ENCODE measurements at regions not wholly inside any gene's neighbourhood (a gene's known extent, or its start where the extent isn't known, plus 50 kb on each side); places are given as distances from the start of the nearest gene placed in this dataset.

DNA sequence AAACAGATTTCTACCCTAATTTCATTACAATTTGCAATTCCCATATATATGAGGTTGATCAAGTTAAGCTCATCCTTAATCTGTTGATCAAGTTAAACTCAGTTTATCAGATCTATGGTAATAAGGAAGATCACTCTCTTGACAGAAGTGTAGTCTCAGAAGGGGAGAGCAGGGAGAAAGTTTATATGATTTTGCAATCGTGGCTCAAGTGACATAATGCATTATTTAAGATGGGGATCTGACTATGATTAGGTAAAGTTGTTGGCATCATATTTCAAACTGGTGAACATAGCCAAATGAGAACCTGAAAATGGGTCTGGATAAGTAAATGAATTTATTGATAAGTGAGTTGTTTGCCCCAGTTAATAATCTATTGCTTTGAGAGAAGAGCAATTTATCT lies 995.3 kb downstream of the OTOL1 start:
- FAIRE-seq (no peak), DNase-seq (ENCODE audit: insufficient read length, low spot score) (no peak)

DNA sequence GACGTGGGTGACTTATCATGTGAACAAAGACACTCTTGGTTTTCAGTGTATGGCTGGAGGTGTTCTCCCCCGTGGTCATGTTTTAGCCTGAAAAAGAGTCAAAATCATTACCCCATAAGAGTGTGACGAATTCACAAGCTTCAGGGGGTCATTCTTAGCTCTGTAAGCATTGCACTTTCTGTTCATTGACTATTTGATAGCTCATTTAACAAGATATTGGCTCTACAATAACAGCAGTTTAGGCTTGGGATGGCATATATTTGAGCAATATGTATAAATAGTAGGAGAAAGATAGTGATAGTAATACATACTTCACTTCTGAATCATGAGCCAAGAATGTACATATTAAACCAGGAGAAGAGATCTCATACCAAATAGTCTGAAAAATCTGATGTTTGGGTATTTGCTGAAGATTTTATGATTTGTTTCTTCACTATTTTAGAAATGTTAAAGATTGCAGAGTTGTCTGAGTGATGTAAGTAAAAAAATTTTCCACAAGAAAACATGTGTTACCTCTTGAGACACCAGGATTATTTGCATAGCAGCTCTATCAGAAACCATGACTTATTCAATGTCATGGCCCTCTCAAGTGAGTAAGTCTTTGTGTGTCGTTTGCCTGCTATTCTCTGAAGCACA lies 996.0 kb downstream of the OTOL1 start:
- DNase-seq (ENCODE audit: insufficient read length, low spot score) (no peak), FAIRE-seq (no peak)

DNA sequence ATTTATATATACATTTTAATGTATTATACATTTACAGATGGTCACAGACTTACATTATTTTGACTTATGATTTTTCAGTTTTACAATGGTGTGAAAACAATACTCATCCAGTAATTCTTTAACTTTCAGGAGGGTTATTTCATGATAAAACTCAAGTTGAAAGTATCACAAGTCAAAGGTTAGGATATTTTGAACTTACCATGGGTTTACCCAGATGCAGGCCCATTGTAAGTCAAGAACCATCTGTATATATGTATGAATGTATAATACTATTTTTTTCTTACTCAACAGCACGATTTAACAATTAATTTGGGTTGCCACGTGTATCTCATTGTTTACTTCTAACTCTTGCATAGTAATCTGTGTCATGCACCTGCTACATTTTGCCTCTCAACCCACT lies 1002.0 kb downstream of the OTOL1 start:
- DNase-seq (ENCODE audit: insufficient read length, low spot score): no peak
- no peak for FAIRE-seq

DNA sequence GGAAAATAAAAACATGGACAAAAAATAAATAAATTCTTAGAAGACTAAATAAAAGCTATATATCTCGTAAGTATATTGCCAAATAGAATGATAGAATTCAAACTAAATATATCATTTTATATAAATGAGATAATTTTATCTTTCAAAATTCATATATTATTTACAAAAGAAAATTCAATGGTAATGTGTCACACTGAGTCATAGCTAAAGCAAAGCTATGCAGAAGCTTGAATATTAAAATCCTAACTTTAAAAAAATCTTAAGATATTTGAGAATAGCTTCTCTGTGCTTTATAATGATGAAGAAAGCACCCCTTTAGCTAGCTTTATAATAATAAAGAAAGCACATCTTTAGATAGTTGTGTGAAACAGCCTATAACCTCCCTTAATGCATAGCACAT lies 1010.8 kb downstream of the OTOL1 start:
- DNase-seq (ENCODE audit: insufficient read length, low spot score): no peak
- no peak for FAIRE-seq

DNA sequence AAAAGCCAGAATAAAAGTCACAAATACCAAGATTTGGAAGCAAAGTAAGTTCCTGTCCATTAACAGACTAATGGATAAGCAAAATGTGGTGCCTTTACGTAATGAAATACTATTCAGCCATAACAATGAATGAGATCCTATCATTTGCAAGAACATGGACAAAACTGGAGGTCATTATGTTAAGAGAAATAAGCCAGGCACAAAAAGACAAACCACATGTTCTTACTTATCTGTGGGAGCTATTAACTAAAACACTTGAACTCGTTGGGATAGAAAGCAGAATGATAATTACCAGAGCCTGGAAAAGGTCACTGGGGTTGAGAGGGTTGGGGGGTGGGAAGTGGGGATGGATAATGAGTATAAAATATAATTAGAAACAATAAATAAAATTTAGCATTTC lies 1015.9 kb downstream of the OTOL1 start:
- DNase-seq (ENCODE audit: insufficient read length, low spot score) (no peak), FAIRE-seq (no peak)

DNA sequence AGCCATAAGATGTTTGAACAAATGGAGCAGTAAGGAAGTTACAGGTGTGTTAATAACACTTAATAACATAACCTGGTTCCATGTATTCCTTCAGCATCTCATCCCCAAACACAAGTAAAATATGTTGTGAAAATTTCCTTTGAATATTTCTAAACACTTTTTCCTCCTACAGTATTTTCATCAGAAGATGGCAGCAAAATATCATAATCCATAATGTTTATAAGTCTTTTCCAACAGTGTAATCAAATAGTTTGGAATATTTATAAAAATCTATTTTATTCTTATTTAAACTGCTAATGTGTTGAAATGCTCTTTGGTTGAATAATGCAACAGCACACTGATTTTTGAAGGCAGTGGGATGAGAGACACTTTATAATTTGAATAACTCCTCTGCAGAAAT lies 1020.5 kb downstream of the OTOL1 start:
- FAIRE-seq (no peak), DNase-seq (ENCODE audit: insufficient read length, low spot score) (no peak)

DNA sequence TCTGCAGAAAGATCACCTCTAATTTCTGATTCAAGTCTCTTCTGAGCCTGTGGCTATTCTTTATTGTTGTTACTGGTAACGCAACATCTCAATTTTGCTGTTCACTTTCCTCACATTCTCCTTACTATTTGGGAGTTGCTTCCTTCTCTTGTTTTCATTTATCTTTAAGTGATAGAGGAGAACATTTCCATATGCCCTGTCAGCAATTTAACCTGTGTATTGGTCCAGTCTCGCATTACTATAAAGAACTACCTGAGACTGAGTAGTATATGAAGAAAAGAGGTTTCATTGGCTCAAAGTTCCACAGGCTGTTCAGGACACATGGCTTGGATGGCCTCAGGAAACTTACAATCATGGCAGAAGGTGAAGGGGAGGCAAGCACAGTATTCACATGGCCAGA lies 1025.1 kb downstream of the OTOL1 start:
- DNase-seq (ENCODE audit: insufficient read length, low spot score): no peak
- FAIRE-seq: no peak

DNA sequence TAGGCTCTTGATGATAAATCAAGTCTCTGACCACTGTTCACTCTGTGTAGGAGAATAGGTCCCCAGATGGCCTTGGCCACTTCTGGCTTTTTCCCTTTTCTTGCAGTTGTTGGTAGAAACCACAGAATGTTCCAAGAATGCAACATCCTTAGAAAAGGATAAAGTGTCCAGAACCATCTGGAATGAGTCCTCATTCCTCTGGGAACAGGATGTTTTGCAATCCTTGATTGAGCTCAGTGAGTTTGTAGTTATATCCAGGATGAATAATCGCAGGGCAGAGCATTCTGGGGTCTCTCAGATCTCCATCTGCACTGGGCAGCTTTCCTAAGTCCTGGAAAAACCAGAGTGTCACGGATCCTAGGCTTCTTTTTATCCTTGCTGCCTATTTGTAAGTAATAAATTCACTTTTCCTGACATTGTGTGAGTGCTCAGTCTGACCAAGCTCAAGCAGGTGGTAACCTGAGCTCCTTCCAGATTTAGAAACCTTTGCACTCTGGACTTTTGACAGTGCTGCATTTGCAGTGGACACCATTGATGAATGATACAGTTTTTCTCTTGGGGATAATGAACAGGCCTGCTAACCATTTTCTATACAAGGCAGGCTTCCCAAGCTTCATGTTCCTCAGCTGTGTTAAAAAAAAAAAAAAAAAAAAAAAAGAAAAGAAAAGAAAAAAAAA lies 1028.6 kb downstream of the OTOL1 start:
- no peak for DNase-seq (ENCODE audit: insufficient read length, low spot score)
- no peak for FAIRE-seq

DNA sequence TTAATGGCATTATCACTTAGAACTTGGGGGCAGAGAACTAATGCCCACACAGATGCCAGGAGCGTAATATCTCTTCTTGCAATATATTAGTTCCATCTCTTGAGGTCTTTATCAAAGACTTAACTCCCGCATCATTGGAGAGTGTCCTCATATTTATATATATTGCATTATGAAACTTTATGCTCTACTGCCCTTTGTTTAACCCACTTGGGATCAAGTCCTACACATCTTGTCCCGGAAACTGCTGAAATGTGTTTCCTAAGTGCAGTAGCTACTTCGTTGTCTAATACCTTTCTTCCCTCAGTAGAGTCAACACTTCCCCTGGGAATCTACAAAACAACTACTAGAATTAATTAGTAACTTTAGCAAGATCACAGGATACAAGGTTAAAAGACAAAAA lies 1029.2 kb downstream of the OTOL1 start:
- no peak for FAIRE-seq
- no peak for DNase-seq (ENCODE audit: insufficient read length, low spot score)

DNA sequence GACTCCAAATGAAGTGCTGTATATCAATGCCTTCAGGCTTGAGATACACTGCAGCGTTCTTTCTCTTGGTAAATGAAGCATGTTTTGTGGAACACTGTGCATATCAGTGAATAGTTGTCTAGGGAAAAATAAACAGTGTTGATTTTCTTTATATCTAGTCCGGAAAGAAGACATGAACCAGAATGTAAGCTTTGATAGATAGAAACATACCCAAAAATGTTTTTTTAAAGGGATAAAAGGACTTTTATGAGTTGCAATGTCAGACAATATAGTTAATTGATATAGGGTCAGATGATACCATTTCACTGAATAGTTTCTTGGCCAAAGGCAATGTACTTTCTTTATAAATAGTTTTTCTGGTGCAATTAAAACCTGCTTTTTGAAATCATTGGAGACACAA lies 1037.8 kb downstream of the OTOL1 start:
- no peak for DNase-seq (ENCODE audit: insufficient read length, low spot score)
- FAIRE-seq: no peak

DNA sequence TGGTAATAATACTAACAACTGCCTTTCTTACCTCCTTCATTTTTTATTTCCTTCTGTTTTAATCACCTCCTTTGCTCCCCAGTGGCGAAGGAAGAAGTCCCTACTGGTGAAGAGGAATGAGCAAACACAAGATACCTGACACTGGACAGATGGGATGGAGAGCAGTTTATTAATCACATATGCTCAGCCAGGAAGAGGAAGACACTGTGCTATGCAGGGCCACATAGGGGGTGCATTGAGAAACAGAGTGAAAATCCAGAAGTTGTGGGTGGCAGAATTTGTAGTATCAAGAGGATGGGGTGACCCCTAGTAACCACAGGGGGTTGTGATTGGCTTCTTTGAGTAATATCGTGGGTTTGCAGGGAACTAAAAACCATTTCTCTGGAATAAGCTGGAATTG lies 1041.9 kb downstream of the OTOL1 start:
- no peak for FAIRE-seq
- DNase-seq (ENCODE audit: insufficient read length, low spot score): no peak

DNA sequence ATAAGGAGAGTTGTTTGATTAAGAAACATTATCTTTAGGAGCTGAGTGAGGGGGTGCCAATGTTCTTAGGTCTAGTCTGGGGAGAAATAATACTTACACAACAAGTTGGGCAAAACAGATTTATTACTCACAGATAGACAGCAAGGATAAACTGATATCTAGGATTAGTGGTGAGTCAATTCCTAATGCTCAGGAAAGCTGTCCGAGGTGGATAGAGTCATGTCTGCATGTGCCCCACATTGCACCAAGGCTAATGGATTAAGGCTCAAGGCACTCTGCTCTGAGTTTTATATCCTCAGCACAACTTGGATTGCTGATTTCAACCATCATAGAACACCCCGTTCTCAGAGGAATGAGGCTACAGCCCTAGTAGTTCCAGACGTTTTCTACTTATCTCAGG lies 1042.3 kb downstream of the OTOL1 start:
- FAIRE-seq: no peak
- no peak for DNase-seq (ENCODE audit: insufficient read length, low spot score)

DNA sequence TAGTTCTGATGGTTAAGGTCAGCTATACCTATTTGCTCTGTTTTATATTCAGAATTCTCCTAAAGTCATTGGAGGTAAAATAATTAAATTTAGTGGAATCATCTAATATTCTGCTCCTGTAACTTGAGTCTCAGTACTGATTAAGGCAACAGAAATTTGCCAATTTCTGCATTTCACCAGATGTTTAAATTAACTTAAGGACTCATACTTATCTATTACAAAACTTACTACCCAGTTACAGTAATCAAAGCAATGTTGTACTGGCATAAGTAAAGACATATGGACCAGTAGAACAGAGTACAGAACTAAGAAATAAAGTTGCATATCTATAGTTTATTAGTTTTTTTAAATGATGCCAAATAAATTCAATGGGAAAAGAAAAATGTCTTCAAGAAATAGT lies 1043.8 kb downstream of the OTOL1 start:
- no peak for FAIRE-seq
- DNase-seq (ENCODE audit: insufficient read length, low spot score): no peak

DNA sequence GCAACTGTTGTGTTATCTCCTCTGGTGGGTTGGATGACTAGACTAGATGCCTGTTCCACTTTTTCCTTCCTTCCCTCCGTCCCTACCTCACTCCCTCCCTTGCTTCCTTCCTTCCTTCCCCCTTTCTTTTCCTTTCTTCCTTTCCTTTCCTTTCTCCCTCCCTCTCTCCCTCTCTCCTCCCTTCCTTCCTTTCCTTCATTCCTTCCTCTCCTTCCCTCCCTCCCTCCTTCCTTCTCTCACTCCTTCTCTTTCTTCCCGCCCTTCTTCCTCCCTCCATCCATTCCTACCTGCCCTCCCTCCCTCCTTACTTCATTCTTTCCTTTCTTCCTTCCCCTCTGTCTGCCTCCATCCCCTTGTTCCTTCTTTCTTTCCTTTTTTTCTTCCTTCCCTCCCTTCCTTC lies 1045.3 kb downstream of the OTOL1 start:
- DNase-seq (ENCODE audit: insufficient read length, low spot score) (no peak), FAIRE-seq (no peak)

DNA sequence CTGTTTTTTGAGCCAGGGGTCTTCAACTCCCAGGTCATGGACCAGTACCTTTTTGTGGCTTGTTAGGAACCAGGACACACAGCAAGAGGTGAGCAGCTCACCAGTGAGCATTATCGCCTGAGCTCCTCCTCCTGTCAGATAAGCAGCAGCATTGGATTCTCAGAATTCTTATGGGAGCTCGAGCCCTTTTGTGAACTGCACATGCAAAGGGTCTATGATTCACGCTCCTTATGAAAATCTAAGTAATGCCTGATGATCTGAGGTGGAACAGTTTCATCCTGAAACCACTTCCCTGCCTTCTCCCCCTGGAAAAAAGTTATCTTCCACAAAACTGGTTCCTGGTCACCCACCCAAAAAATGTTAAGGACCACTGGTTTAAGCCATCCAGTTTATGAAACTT lies 1047.6 kb downstream of the OTOL1 start:
- no peak for DNase-seq (ENCODE audit: insufficient read length, low spot score)
- no peak for FAIRE-seq

DNA sequence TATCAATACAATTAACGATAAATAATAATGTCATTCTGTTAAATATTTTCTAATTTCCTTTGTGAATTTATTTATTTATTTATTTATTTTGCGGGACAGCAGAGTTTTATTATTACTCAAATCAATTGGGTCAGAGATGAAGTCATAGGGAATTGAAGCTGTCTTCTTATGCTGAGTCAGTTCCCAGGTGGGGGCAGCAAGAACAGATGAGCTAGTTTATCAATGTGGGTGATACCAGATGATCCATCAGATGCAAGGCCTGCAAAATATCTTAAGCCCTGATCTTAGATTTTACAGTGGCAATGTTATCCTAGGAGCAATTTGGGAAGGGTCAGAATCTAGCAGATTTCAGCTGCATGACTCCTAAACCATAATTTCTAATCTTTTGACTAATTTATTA lies 1050.3 kb downstream of the OTOL1 start:
- FAIRE-seq (no peak), DNase-seq (ENCODE audit: insufficient read length, low spot score) (no peak)

DNA sequence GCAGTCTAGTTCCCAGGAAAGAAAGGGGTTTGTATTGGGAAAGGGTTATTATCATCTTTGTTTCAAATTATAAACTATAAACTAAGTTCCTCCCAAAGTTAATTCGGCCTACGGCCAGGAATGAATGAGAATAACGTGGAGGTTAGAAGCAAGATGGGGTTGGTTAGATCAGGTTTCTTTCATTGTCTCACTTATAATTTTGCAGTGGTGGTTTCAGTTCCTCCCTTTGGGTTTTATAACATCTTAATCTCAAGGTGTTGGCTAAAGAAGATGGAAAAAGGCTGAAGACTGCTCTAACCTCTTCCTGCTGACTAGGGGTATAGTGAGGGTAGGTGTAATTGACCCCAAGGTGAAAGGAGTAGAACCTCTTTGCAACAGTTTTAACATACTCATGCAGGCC lies 1050.7 kb downstream of the OTOL1 start:
- FAIRE-seq: no peak

DNA sequence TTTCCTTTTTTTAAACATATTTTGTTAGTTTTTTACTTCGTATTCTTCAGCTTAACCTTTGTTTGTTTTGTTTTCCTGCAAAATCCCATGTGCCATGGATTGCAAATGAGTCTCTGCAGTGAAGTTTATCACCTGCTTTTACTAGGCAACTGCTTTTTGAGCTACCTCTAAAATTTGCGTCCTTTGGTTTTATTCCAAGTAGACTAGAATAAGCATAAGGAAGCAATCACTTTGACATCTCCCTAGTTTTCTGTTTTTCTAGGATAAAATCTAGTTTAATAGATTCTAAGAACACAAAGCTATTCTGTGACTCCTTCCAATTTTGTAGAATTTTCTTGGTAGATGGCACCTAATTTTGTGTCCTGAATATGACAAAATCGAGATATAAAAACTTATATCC lies 1059.2 kb downstream of the OTOL1 start:
- no peak for FAIRE-seq
- no peak for DNase-seq (ENCODE audit: insufficient read length, low spot score)

More for the DNA sequence above, 1050.7 kb downstream of the OTOL1 start:
- no peak for DNase-seq (ENCODE audit: insufficient read length, low spot score)

DNA sequence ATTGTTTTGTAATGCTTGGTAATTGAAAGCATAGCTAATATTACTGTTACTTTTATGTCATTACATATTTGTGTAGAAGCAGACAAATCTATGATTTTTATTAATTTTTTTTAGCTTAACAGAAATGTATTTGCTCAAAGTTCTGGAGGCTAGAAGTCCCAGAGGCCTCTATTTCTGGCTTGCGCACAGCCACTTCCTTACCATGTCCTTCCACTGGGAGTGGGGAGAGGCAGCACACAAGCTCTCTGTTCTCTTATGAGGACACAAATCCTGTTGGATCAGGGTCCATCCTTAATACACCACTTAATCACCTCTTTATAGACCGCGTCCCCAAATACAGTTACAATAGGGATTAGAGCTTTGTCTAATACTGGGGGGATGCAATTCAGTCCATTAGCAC lies 1061.4 kb downstream of the OTOL1 start:
- no peak for DNase-seq (ENCODE audit: insufficient read length, low spot score)
- no peak for FAIRE-seq

DNA sequence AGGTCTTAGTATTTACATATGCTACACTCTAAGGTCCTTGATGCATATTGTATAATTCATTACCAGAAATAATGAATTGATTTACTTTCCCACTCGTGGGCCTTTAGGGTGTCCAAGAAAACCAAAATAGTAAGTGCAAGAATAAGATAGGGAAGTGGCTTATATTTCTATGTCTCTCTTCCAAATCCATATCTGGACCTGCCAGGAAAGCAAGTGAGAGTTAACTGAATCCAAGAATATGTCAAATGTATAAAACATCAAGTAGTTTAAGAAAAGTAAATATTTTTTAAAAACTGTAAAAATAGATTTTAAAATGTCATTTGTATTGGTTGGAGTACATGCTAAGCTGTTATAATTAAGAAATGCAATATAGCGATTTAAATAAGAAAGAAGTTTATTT lies 1072.1 kb downstream of the OTOL1 start:
- DNase-seq (ENCODE audit: insufficient read length, low spot score) (no peak), FAIRE-seq (no peak)

DNA sequence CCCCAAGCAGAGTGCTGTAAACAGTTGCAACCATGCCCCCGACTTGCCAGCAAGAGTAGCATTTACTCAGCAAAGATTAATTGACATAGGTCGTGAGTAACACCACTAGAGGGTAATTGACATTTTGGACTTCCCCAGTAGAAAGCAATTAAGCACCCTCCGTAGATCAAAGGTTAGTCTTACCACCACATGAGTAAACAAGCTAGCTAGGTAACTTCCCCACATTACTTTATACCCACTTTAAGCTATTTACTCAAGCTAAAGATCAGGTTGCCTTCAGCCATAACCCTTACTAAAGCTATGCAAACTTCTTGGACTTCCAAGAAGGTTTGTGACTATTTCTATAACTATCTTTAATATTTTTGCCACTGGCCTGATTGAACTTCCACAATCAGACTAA lies 1072.7 kb downstream of the OTOL1 start:
- DNase-seq (ENCODE audit: insufficient read length, low spot score) (no peak), FAIRE-seq (no peak)

DNA sequence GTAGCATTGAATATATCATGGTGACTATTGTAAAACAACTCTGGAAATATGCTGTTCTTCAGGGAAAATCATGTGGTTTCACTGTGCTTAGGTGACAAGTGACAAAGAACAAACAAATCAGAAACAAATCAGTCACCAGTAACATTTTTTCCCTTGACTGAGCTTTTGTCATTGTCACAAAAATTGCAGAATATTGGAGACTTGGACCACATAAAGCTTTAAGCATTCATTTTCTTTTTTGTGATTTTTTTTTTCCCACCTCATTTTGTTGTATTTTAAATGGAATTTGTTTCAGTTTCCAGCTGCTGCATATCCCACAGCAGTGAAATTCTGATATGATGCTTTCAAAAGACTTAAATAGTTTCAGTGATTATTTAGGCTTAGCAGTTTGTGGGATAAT lies 1088.4 kb downstream of the OTOL1 start:
- FAIRE-seq: no peak

DNA sequence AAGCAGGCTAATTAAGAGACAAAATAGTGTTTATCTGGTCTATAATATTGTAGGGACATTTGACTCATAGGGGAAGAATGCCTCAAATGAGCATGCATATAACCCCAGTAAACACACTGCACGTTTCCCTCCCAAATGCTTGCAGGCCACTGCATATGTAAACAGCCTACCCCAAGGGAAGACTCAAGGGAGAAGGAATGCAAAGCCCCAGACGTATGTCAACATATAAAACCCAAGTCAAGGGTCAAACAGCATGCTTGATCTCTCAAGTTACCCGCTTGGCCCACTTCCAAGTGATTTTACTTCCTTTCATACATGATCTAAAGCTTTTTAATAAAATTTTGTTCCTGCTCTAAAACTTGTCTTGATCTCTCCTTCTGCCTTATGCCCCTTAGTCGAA lies 1090.0 kb downstream of the OTOL1 start:
- DNase-seq (ENCODE audit: insufficient read length, low spot score): no peak
- no peak for FAIRE-seq

More for the DNA sequence above, 1088.4 kb downstream of the OTOL1 start:
- no peak for DNase-seq (ENCODE audit: insufficient read length, low spot score)
